ENCODE measurements at regions not wholly inside any gene's neighbourhood (a gene's known extent, or its start where the extent isn't known, plus 50 kb on each side); places are given as distances from the start of the nearest gene placed in this dataset.

DNA sequence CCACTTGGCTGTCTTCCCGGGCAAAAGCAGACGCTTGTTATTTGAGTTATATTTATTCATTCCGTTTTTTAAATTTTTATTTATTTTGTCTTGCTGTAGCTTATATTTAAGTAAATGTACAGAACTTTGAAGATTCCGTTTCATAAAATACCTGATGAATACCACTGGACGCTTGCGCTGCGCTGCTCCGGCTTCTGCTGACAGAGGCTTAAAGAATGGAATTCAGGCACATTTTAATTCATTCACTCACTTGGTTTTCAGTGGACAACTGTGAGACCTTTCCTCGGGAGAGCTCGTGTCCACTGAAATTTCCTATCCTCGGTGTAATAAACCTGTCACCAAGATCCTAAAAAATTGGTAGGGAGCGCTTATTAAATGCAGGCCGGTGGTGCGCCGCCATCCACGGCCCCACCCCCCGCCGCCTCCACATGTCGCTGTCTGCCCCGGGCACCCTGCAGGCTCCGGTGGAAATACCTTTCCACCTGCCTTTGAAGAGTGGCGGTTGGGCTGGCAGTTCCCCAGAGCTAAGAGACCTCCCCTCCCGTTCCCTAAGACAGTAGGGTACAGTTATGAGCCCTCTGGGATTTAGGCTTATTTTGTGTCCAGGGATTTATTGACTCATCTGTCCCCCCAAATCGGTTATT, 62.5 kb upstream of the UBE2E1 start:
- Mint-ChIP-seq H3K9me3 (no peaks in the 10 kb centered on the region), H3K36me3 (ENCODE audit: low read depth) (no peaks in the 10 kb centered on the region), H3K27ac (no peak overlapping the region), H3K4me1 (peaks cover 4% of the 10 kb centered on the region), H3K4me3 (no peak overlapping the region), H3K27me3 (no peaks in the 10 kb centered on the region)
- intact Hi-C loops (cut with micrococcal nuclease): no loop called here
- CTCF ChIA-PET: no interaction called here
- POLR2A ChIA-PET: no interaction called here
- TF ChIP-seq, protein P1, sequence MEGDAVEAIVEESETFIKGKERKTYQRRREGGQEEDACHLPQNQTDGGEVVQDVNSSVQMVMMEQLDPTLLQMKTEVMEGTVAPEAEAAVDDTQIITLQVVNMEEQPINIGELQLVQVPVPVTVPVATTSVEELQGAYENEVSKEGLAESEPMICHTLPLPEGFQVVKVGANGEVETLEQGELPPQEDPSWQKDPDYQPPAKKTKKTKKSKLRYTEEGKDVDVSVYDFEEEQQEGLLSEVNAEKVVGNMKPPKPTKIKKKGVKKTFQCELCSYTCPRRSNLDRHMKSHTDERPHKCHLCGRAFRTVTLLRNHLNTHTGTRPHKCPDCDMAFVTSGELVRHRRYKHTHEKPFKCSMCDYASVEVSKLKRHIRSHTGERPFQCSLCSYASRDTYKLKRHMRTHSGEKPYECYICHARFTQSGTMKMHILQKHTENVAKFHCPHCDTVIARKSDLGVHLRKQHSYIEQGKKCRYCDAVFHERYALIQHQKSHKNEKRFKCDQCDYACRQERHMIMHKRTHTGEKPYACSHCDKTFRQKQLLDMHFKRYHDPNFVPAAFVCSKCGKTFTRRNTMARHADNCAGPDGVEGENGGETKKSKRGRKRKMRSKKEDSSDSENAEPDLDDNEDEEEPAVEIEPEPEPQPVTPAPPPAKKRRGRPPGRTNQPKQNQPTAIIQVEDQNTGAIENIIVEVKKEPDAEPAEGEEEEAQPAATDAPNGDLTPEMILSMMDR (IDR thresholded peaks at IDR 0.05): no peak
- DNase-seq (no peak), ATAC-seq (ENCODE audit: low read depth) (no peak)

DNA sequence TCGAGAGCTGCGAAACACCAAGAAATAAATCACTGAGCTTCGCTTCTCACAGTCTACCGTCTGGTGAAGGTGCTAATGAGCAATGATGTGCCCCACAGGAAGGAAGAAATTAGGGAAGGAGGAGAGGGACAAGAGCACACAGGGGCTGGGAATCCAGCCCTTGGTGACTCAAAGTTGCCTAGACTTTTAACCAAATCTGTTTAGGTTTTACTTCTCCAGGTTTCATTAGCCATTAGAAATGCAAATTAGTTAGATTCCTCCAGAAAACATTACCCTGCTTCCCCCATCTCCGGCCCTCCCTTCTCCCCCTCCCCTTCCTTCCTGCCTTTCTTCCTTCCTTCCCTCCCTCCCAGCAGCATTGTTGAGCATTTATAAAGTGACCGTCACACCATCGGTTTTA, 59.3 kb upstream of the UBE2E1 start:
- no peak overlapping the region for H3K27ac Mint-ChIP-seq
- peaks cover 9% of the 10 kb centered on the region for H3K4me1 Mint-ChIP-seq
- CTCF ChIA-PET: interaction anchor here (0.6 kb wide), 1 partner anchor 8 kb away, joined by 3 read pairs; no protein-coding TSS in a partner anchor
- no peaks in the 10 kb centered on the region for H3K9me3 Mint-ChIP-seq
- H3K36me3 Mint-ChIP-seq (ENCODE audit: low read depth): no peaks in the 10 kb centered on the region
- intact Hi-C loops (cut with micrococcal nuclease): no loop called here
- POLR2A ChIA-PET: no interaction called here
- DNase-seq (no peak), ATAC-seq (ENCODE audit: low read depth) (no peak)
- no peaks in the 10 kb centered on the region for H3K27me3 Mint-ChIP-seq
- no peak overlapping the region for H3K4me3 Mint-ChIP-seq
- TF ChIP-seq, protein P1 (IDR thresholded peaks at IDR 0.05): no peak

DNA sequence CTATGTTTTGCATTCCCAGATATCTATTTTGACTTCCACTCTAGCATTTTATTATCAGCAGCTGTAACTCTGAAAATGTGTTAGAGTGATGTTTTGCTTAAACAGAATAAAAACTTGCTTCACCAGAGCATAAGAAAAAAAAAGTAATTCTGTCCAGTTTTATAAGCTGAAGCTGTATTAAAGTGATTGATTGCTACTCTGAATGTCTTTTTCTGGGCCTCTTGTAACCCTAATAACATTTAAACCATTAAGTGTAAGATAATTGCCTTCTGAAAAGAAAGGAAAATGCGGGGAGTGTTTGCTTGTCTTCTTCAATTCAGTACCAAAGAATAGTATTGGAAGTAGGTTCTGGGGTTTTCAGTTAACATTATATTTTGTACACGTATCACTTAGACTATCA, 57.9 kb upstream of the UBE2E1 start:
- H3K27ac Mint-ChIP-seq: no peak overlapping the region
- no peaks in the 10 kb centered on the region for H3K9me3 Mint-ChIP-seq
- POLR2A ChIA-PET: no interaction called here
- TF ChIP-seq, protein P1 (IDR thresholded peaks at IDR 0.05): no peak
- intact Hi-C loops (cut with micrococcal nuclease): no loop called here
- ATAC-seq (ENCODE audit: low read depth) (no peak), DNase-seq (no peak)
- no peak overlapping the region for H3K4me3 Mint-ChIP-seq
- H3K4me1 Mint-ChIP-seq: peaks cover 9% of the 10 kb centered on the region
- H3K36me3 Mint-ChIP-seq (ENCODE audit: low read depth): no peaks in the 10 kb centered on the region
- CTCF ChIA-PET: no interaction called here
- no peaks in the 10 kb centered on the region for H3K27me3 Mint-ChIP-seq

DNA sequence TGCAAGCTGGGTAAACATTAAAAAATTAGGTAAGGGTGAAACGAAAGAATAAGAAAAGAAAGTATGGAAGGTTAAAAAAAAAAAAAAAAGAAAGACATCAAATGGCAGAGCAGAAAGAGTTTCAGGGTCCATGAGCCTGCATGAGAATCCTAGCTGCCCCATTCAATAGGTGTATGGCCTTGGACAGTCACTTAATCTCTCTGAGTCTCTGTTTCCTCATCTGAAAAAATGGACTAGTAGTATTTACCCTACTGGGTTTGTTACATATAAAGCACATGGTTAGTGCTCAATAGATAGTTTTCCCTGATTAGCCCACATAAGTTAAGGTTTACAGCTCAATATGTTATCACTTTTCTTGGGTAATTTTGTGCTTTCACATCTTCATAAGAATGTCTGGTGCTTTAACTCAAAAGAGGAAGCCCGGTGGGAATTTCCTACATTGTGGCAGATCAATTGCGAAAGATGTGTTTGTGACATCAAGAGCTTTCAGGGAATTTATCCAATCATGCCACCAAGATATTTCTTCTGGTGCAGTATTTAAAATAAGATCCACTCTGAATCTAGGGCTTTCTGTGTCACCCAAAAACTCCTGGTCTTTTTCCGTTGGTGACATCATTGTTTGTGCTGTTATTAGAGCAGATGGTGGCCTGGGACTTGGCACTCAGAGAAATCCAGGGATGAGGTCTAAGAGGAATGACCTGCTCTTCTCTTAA, 57.2 kb upstream of the UBE2E1 start:
- no peak overlapping the region for H3K27ac Mint-ChIP-seq
- DNase-seq: no peak

DNA sequence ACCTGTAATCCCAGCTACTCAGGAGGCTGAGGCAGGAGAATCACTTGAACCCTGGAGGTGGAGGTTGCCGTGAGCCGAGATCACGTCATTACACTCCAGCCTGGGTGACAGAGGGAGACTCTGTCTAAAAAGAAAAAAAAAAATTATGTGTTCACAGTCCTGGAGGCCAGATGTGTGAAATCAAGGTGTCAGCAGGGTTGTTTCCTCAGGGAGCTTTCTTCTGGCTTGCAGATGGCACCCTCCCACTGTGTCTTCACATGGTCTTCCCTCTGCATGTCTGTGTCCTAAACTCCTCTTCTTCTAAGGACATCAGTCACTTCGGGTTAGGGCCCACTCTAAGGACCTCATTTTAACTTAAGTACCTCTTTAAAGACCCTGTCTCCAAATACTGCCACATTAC, 56.1 kb upstream of the UBE2E1 start:
- TF ChIP-seq, protein P1 (IDR thresholded peaks at IDR 0.05): no peak
- DNase-seq (no peak), ATAC-seq (ENCODE audit: low read depth) (no peak)
- ChIA-PET CTCF (no interaction called here), POLR2A (no interaction called here)
- H3K27ac Mint-ChIP-seq: no peak overlapping the region
- H3K4me3 Mint-ChIP-seq: no peak overlapping the region
- no peaks in the 10 kb centered on the region for H3K9me3 Mint-ChIP-seq
- intact Hi-C loops (cut with micrococcal nuclease): no loop called here
- peaks cover 9% of the 10 kb centered on the region for H3K4me1 Mint-ChIP-seq
- H3K27me3 Mint-ChIP-seq: no peaks in the 10 kb centered on the region
- H3K36me3 Mint-ChIP-seq (ENCODE audit: low read depth): no peaks in the 10 kb centered on the region

More for the DNA sequence above, 57.2 kb upstream of the UBE2E1 start:
- ATAC-seq (ENCODE audit: low read depth): no peak
- ChIA-PET POLR2A (no interaction called here), CTCF (no interaction called here)
- Mint-ChIP-seq H3K4me3 (no peak overlapping the region), H3K9me3 (no peaks in the 10 kb centered on the region), H3K4me1 (peaks cover 9% of the 10 kb centered on the region), H3K27me3 (no peaks in the 10 kb centered on the region), H3K36me3 (ENCODE audit: low read depth) (no peaks in the 10 kb centered on the region)
- intact Hi-C loops (cut with micrococcal nuclease): no loop called here
- TF ChIP-seq, protein P1 (IDR thresholded peaks at IDR 0.05): no peak
